ENCODE measurements at regions not wholly inside any gene's neighbourhood (a gene's known extent, or its start where the extent isn't known, plus 50 kb on each side); places are given as distances from the start of the nearest gene placed in this dataset.

- TF ChIP-seq CTCF (IDR thresholded peaks at IDR 0.05; ENCODE audit: extremely low read depth in 1 of 2, insufficient read depth in 1 of 2, low read depth in 1 of 2, low read length in 2 of 2) = no peak
- no peak for TF ChIP-seq MYC (IDR thresholded peaks at IDR 0.05; ENCODE audit: low read depth, low read length)
- TF ChIP-seq JUN (IDR thresholded peaks at IDR 0.05; ENCODE audit: borderline replicate concordance, insufficient read depth, insufficient read length, low read depth) = no peak
- no peak for TF ChIP-seq EZH2 (IDR thresholded peaks at IDR 0.05; ENCODE audit: borderline replicate concordance, low read depth, low read length, severe bottlenecking)
- no peak for TF ChIP-seq POLR2AphosphoS5 (IDR thresholded peaks at IDR 0.05; ENCODE audit: insufficient read depth, low read depth, low read length)
- no peak for TF ChIP-seq FOS (IDR thresholded peaks at IDR 0.05; ENCODE audit: borderline replicate concordance, insufficient read depth, low read length)
Observed at GRCh38 chr5:111856876-111857466, 100.0 kb upstream of the NREP start.
